HG02763 (cell line): ENCODE measurements at regions not wholly inside any gene's neighbourhood (a gene's known extent, or its start where the extent isn't known, plus 50 kb on each side); places are given as distances from the start of the nearest gene placed in this dataset.
"Not testable (repeated sequence)": the region's sequence is repeated elsewhere in the genome, so short reads cannot be mapped to it uniquely, and the experiment has no call there.

Experiments
- ATAC-seq: cut with Tn5 transposase; IDR thresholded peaks from one replicate; pipeline ENCODE4 v1.9.1; 2021; ENCODE audit warnings: mild to moderate bottlenecking, moderate library complexity; ENCODE audit not compliant: unreplicated experiment

DNA sequence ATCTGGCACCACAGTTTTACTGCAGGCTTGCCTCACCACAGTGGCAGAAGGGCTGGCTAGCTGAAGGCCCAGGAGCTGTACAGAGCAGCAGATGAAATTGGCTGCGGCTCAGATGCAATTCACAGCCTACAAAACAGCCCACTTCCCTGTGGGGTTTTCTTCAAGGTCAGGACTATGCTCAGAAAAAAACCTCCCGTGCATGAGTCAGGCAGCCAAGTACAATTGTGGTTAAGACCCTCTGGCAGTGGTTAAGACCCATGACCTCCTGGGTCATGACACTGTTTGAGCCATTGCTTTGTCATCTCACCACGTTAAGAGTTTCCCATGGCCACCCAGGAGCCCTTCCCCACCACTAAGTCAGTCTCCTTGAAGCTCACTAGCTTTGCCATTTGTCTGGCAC, 276.3 kb downstream of the HNRNPD start:
- ATAC-seq, result no peak

GRCh38 chr4:82090717-82091116, 283.1 kb downstream of the HNRNPD start:
- no peak for ATAC-seq

GRCh38 chr4:82084747-82085146, 289.0 kb downstream of the HNRNPD start:
- ATAC-seq, result no peak

GRCh38 chr4:82077471-82077995, 296.3 kb downstream of the HNRNPD start:
- ATAC-seq, result not testable (repeated sequence)

DNA sequence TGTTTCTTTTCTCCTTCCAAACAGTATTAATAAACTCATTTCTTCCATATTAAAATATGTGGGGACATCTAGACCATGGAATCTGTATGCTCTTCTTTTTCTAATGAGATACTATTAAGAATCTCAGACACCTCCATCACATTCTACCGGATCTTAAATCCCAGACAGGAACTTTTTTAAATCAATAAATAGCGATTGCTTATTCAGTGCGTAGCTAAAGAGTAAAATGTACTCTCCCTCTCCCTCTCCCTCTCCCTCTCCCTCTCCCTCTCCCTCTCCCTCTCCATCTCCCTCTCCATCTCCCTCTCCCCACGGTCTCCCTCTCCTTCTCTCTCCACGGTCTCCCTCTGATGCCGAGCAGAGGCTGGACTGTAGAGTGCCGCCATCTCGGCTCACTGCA, 297.0 kb downstream of the HNRNPD start:
- no peak for ATAC-seq

DNA sequence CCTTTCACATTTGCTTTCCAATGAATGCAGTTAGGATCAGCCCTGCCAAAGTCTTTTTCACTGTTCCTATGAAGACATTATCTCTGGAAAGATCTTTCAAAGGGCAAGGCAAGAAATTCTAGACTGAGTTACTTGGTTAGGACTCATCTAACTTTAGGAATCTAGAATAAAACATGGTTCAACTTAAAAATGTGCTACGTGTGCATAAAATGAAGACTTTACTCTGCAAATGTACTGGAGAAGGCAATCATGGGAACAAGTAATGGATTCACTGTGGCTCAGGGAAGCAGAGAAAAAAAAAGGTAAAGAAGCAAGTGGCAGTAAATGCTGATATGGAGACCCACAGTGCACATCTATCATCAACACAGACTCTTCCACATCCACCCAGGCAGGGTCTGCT, 297.4 kb downstream of the HNRNPD start:
- no peak for ATAC-seq

DNA sequence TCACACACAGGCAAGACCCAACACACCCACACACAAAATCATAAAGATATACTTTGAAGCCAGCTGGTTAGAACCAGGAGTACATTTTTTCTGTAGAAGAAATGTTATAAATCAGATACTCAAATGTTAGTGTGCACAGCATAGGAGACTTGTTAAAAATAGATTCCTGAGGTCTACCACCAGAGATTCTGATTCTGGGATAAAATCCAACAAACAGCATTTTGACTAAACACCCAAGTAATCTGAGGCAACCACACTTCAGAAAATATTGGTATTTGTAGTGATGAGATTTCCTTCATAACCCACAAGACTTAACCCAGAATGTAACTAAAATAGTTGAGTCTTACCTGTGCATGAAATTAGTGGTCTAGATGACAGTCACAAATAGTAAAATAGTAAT, 301.8 kb downstream of the HNRNPD start:
- no peak for ATAC-seq

DNA sequence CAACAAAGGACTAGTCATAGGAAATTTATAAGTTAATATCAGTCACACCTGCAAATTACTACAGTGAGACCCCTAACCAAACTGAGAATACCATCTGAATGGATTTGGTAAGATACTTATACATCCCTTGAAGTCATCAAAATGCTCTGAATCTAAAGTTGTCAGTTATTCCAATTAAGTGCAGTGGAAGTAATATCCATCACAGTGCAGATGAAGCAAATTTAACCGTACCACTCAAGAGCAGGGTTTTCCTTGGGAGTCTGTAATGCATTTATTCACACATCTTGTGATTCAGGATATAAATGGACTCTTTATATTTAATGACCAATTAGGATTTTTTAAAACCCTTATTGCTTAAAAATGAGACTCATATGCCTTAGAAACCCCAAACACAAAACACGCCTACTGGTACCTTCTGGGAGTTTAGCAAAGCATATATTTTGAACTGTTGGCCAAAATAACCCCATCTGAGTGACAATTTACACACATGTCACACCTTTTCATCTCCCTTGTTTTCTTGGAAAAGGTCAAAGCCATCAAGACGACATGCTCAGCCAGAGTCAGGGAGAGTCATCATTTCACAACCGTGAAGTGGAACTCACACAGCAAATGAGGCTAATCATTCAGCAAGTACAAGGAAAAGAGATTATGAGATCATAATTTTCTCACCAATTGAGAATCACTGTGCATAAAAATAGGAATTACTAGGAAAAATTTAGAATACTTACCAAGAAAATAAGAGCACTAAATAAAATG, 303.7 kb downstream of the HNRNPD start:
- no peak for ATAC-seq

GRCh38 chr4:82063017-82063416, 310.8 kb downstream of the HNRNPD start:
- no peak for ATAC-seq

- ATAC-seq, result no peak
Measured at GRCh38 chr4:82057990-82058544, 315.7 kb downstream of the HNRNPD start.

DNA sequence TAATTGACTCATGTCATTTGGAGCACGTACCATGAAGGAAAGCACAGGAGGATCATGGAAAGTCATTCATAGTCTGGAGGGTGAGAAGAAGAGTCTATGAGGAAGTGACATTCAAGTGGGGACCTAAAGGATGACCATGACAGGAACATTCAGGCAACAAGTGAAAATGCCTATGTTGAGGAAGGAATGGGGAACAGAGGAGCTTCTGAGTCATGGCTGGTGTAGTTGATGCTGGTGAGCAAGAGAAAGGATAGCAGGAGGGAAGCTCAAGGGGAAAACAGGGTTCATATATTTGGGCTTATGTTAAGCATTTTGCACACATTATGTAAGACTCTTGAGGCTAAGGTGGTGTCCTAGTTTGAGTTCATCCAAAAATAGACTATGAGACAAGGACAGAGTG, 318.6 kb downstream of the HNRNPD start:
- no peak for ATAC-seq

DNA sequence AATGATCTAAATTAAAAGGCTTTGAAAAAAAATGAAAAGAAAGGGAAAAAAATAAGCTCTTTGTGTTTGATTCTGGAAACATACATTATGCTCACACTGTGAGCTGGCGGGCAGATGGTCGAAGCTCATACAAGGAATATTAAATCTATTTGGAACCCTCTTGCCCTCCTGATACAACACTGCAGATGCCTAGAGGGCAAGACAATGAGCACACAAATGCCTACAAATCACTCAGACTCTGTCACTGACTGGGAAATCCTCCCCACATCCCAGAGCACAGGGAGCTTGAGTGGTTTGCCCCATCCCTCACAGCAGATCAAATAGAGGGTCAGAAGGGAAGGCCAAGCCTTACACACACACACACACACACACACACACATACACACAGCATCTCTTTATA, 320.4 kb downstream of the HNRNPD start:
- ATAC-seq, result no peak

GRCh38 chr4:82050796-82051195, 323.0 kb downstream of the HNRNPD start:
- no peak for ATAC-seq

DNA sequence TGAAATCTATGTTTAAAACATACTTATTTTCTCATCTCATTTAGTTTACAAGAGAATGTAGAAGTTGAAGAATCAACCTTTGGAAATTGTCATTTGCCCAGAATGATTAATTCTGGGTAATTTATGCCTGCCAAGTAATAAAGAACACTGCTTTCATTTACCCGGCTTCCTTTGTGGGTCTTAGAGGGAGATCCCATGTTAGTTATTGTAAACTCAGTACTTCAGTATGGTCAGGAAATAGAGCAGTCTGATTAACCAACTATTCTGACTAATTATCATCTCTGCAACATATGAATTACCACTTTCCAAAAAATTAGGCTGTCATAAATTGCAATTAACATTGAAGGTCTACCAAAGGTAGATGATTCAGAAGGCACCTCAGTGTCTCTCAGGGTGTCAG, 324.5 kb downstream of the HNRNPD start:
- no peak for ATAC-seq

GRCh38 chr4:82047731-82048130, 326.1 kb downstream of the HNRNPD start:
- ATAC-seq, result no peak

DNA sequence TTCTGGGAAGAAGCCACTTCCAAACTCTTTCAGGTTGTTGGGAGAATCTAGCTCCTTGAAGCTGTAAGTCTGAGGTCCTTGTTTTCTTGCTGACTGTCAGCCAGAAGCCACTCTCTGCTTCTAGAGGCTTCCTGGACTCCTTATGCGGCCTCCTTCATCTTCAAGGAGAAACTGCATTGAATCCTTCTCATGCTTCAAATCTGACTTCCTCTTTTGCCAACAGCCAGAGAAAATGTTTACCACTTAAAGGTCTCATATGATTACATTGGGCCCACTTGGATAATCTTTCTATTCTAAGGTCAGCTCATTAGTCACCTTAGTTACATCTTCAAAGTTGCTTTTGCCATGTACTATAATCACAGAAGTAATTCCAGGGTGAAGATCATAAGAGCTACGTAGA, 327.0 kb downstream of the HNRNPD start:
- no peak for ATAC-seq

DNA sequence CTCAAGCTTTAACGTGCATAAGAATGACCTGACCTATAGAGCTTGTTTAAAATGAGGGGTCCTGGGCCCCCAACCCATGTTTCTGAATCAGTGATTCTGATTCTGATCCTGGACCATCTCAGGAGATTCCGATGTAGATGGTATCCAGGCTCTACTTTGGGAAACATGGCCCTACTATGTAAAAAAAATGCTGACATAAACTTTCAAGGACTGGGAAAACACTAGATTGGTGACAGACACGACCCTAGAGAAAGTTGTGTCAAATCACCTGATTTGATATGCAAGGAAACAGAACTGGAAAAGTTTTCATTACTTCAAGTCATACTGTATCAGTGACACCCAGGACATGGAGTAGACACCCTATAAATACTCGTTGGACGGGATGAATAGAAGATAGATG, 328.5 kb downstream of the HNRNPD start:
- no peak for ATAC-seq

- ATAC-seq, result no peak
Measured at GRCh38 chr4:82044141-82044993, 329.4 kb downstream of the HNRNPD start.

GRCh38 chr4:82043809-82044137, 330.0 kb downstream of the HNRNPD start:
- no peak for ATAC-seq

DNA sequence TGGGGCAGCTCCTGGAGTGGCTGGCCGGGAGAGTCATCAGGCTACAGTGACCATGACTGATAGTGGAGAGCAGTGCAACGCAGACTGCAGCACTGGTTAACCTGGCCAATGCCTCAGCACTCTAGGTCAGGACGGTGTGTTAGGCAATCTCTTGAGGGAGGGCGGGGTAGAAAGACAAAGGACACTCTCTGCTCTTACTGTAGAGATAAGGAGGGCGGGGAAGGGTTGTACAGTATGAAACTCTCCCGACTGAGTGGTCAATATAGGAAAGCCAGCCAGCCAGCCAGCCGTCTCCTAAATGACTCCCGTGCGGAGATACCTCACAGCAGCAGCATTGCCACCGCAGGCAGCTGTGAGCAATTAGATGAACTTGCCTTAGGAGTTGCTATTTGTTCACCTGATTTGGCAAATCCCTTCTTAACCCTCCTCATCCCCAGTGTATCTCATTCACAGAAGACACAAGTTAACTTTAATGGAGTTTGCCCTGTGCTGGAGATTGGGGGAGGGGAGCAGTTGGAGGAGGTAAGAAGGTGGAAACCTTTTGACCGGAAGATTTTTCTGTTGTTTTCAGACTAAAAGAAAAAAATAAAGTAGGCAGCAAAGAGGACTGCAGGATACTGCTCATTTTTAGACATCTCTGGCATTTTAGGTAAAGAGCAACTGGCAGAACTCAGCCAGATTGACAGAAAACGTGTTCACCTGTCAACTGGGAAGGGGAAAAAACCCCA, 330.5 kb downstream of the HNRNPD start:
- no peak for ATAC-seq

- ATAC-seq, result no peak
Measured at GRCh38 chr4:82042042-82042441, 331.7 kb downstream of the HNRNPD start.
